Epithelial cell of proximal tubule (primary cell): ENCODE measurements at regions not wholly inside any gene's neighbourhood (a gene's known extent, or its start where the extent isn't known, plus 50 kb on each side); places are given as distances from the start of the nearest gene placed in this dataset.

Experiments
- DNase-seq: peaks from one replicate; pipeline ENCODE4 v3.0.0-alpha.2; 2011; ENCODE audit warnings: low read depth
- H3K4me3 ChIP-seq: 2 replicates; pipeline ENCODE4 v1.5.1; 2011; ENCODE audit warnings: low read depth, mild to moderate bottlenecking, low read length
- TF ChIP-seq, protein P1 (sequence below): conservative IDR thresholded peaks from 2 replicates; pipeline ENCODE4 v1.5.1; 2012; ENCODE audit warnings: low read depth, mild to moderate bottlenecking, low read length

DNA sequence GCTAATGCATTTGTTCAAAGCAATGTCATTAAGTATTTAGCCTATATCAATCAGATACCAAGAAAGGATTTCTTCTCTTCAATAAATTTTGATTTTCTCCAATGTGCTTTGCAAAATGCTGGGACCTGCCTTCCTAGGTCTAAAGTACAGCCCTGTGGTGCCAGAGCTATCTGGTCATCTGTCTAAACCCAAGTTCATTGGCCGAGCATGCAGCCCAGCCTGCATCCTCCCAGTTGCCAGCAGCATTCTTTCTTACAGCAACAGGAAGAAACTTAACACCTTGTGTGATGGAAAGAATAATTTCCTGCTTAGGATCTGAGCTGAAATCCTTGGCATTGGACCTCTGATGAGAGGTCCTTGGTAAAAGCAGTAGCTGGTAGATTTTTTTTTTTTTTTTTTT lies 310.0 kb downstream of the RBM26 start:
- TF ChIP-seq, protein P1, sequence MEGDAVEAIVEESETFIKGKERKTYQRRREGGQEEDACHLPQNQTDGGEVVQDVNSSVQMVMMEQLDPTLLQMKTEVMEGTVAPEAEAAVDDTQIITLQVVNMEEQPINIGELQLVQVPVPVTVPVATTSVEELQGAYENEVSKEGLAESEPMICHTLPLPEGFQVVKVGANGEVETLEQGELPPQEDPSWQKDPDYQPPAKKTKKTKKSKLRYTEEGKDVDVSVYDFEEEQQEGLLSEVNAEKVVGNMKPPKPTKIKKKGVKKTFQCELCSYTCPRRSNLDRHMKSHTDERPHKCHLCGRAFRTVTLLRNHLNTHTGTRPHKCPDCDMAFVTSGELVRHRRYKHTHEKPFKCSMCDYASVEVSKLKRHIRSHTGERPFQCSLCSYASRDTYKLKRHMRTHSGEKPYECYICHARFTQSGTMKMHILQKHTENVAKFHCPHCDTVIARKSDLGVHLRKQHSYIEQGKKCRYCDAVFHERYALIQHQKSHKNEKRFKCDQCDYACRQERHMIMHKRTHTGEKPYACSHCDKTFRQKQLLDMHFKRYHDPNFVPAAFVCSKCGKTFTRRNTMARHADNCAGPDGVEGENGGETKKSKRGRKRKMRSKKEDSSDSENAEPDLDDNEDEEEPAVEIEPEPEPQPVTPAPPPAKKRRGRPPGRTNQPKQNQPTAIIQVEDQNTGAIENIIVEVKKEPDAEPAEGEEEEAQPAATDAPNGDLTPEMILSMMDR, result no peak
- no peak for DNase-seq
- no peak overlapping the region for H3K4me3 ChIP-seq

DNA sequence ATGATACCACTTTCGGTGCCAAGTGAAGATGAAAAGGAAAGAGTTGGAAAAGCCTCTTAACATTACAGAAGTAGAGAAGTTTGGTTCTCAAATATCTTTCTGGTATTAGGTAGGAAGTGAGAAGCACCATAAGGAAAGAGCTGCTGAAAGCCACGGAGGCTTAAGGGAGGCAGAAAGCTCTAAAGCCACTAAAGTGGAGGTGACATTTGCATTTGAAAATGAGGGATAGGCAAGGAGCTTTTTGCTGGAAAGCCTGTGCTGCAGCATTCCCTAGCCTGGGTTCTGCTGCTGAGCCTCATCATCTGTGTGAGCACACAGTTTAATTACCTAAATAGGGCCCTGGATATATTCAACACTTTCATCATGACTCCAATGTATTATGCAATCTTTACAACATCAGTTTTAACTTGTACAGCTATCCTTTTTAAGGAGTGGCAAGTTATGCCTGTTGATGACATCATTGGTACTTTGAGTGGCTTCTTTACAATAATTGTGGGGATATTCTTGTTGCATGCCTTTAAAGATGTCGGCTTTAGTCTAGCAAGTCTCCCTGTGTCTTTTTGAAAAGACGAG lies 315.4 kb downstream of the RBM26 start:
- TF ChIP-seq, protein P1, result no peak
- no peak overlapping the region for H3K4me3 ChIP-seq
- no peak for DNase-seq

DNA sequence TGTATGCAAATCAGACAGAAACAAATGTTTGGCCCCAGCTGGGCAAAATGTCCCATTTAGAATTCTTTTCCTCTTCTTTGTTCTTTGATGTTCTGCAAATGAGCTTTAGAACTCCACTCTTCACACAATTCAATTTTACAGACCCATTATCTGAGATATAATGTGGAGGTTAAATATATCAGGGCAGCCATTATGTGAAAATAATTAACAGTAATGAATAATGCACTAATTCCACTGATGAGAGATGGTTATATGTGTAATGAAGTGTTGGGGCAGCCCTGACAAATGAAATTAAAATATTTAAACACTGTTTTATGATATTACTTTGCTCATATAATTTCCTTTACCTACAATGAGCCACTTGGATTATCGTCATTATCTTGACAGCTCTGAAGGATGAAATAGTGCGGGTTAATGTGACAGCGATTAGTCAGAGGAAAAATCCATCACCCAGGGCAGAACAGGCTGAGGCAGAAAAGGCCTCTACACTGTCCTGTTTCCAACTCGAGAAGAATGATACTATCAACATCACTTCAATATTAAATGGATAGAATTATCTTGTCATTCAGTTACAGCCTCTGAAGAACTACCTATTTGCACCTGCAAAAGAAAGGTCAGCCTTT lies 321.1 kb downstream of the RBM26 start:
- H3K4me3 ChIP-seq, result no peak overlapping the region
- no peak for DNase-seq
- TF ChIP-seq, protein P1, result no peak

DNA sequence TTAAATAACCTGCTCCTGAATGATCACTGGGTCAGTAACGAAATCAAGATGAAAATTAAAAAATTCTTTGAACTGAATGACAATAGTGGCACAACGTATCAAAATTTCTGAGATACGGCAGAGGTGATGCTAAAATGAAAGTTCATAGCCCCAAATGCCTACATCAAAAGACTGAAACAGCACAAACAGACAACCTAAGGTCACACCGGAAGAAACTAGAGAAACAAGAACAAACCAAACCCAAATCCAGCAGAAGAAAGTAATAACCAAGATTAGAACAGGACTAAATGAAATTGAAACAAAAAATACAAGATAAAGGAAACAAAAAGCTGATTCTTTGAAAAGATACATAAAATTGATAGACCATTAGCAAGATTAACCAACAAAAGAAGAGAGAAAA lies 324.1 kb downstream of the RBM26 start:
- no peak overlapping the region for H3K4me3 ChIP-seq
- TF ChIP-seq, protein P1, result no peak
- no peak for DNase-seq

DNA sequence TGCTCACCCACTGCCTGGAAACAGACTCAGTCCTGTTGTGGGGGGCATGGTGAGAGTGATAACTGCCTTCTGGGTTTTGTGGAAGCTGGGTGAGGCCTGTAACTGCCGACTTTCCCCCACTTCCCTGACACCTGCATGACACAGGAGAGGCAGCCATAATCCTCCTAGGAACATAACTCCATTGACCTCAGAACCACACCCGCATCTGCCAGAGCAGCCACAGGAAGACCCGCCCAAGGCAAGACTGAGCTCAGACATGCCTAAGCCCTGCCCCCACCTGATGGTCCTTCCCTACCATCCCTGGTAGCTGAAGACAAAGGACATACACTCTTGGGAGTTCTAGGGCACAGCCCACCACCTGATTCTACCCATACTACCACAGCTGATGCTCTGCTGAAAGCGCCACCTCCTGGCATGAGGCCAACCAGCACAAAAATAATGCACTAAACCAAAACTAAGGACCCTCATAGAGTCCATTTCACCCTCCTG lies 326.7 kb downstream of the RBM26 start:
- DNase-seq, result no peak
- H3K4me3 ChIP-seq, result no peak overlapping the region
- TF ChIP-seq, protein P1, result no peak

DNA sequence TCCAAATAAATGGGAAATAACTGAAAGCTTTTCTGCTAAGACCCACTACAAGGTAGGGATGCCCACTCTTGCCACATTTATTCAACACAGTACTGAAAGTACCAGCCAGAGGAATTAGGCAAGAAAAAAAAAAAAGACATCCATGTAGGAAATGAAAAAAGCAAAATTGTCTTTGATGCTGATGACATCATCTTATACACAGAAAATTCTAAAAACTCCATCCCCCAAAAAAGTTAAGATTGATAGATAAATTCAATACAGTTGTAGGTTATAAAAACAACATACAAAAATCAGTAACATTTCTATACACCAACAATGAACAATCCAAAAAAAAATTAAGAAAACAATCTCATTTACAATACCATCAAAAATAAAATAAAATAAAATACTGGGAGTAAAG lies 330.4 kb downstream of the RBM26 start:
- no peak for DNase-seq
- TF ChIP-seq, protein P1, result no peak
- no peak overlapping the region for H3K4me3 ChIP-seq
